Karpas-422 (cell line): ENCODE measurements at regions not wholly inside any gene's neighbourhood (a gene's known extent, or its start where the extent isn't known, plus 50 kb on each side); places are given as distances from the start of the nearest gene placed in this dataset.

ENCODE experiments used
- DNase-seq: peaks from one replicate; pipeline ENCODE4 v3.0.0-alpha.2; 2015
- H2AFZ ChIP-seq: fragments of 200-600 bp; sonication (generic); 2 replicates; pipeline ENCODE4 v1.6.1; 2014; ENCODE audit warnings: antibody characterized with exemption, low read length, mixed read lengths
- H3K27ac ChIP-seq: fragments of 200-600 bp; sonication (generic); 2 replicates; pipeline ENCODE4 v1.5.1; 2014; ENCODE audit warnings: mild to moderate bottlenecking, low read length, moderate library complexity
- H3K27me3 ChIP-seq: fragments of 200-600 bp; sonication (generic); 2 replicates; pipeline ENCODE4 v1.6.1; 2014; ENCODE audit warnings: low read length, mixed read lengths
- H3K36me3 ChIP-seq: fragments of 200-600 bp; sonication (generic); 2 replicates; pipeline ENCODE4 v1.6.1; 2014; ENCODE audit warnings: low read length, mixed read lengths; ENCODE audit not compliant: insufficient read depth
- H3K4me1 ChIP-seq: fragments of 200-600 bp; sonication (generic); 2 replicates; pipeline ENCODE4 v1.6.1; 2014; ENCODE audit warnings: mild to moderate bottlenecking, low read length, mixed read lengths
- H3K4me2 ChIP-seq: fragments of 200-600 bp; sonication (generic); 2 replicates; pipeline ENCODE4 v1.6.1; 2014; ENCODE audit warnings: low read length, low read depth, mild to moderate bottlenecking; ENCODE audit not compliant: poor library complexity, severe bottlenecking
- H3K4me3 ChIP-seq: fragments of 200-600 bp; sonication (generic); 2 replicates; pipeline ENCODE4 v1.5.1; 2014; ENCODE audit warnings: mild to moderate bottlenecking, antibody characterized with exemption, low read length, mixed read lengths
- H3K79me2 ChIP-seq: fragments of 200-600 bp; sonication (generic); 2 replicates; pipeline ENCODE4 v1.6.1; 2014; ENCODE audit warnings: mild to moderate bottlenecking, low read length, mixed read lengths
- H3K9ac ChIP-seq: fragments of 200-600 bp; sonication (generic); 2 replicates; pipeline ENCODE4 v1.6.0; 2014; ENCODE audit warnings: low read length
- H3K9me2 ChIP-seq: fragments of 200-600 bp; sonication (generic), shearing (Covaris generic); replicated peaks from 2 replicates; pipeline ENCODE4 v1.6.0; 2014; ENCODE audit warnings: mild to moderate bottlenecking, low read length, moderate library complexity; ENCODE audit not compliant: insufficient read depth
- H3K9me3 ChIP-seq: fragments of 300-700, 200-600 bp; sonication (generic); 2 replicates; pipeline ENCODE4 v1.6.1; 2014; ENCODE audit warnings: low read length, mixed read lengths
- H4K20me1 ChIP-seq: fragments of 200-600 bp; sonication (generic); 2 replicates; pipeline ENCODE4 v1.6.1; 2014; ENCODE audit warnings: mild to moderate bottlenecking, antibody characterized with exemption, low read length, low read depth; ENCODE audit not compliant: insufficient read depth

DNA sequence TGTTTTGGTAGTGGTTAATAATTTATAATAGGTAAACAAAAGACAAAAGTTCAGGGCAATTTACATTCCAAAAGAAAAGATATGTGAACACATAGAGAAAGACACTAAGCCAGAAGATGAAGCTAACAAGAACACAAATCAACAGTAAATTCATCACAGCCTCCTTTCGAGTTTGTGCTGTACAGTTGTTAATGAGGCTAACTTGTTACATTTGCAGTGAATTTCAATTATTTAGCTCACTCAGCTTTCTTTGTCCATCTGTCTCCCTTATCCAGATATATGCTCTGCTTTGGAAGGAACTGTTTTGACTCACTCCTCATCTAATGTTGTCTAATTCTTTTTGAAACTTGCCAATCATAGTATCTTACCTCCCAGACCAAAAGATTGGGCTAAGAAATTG, 423.3 kb upstream of the OLFM3 start:
- Histone ChIP-seq H2AFZ (no peak overlapping the region), H3K27ac (no peak overlapping the region), H3K4me2 (no peak overlapping the region), H3K4me3 (no peak overlapping the region), H3K27me3 (no peaks in the 10 kb centered on the region), H3K4me1 (no peaks in the 10 kb centered on the region), H3K79me2 (no peaks in the 10 kb centered on the region), H3K9ac (no peak overlapping the region), H3K36me3 (no peaks in the 10 kb centered on the region), H3K9me2 (no peaks in the 10 kb centered on the region), H3K9me3 (no peaks in the 10 kb centered on the region), H4K20me1 (no peaks in the 10 kb centered on the region)
- no peak for DNase-seq
